ENCODE measurements at regions not wholly inside any gene's neighbourhood (a gene's known extent, or its start where the extent isn't known, plus 50 kb on each side); places are given as distances from the start of the nearest gene placed in this dataset.

DNA sequence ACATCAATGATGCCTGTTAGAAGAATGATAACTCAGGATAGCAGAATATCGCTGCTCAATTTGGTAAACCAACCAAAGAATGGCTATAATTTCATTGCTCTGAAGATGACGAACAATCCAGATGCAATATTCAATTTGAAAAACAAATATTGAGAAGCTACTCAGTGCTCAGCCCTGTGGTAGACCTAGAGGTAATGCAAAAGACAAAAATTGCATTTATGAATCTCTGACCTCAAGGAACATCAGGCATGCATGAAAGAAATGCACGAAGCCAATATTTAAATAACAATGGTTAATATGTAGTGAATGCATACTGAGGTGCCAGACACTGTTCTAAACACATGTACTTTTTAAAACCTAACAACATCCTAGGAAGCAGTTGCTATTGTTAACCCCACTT, 298.6 kb upstream of the TMTC1 start:
- no peak for ATAC-seq

DNA sequence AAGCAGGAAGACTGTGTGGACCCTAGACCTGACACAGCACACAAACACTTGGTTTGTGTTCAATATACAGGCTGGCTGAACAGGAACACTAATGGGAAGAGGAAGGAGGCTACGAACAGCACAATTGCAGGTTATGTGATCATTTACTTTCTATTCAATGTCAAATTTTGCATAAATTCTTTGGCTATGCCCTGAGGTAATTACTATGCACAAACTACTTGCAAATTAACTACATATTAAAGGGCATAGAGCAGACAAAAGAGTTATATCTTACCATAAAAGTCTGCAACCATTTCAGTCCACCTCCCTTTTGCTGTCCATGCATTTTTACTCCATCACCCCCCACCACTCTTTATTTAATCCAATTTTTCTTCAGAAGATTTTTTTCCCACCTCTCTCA, 291.2 kb upstream of the TMTC1 start:
- ATAC-seq = no peak

DNA sequence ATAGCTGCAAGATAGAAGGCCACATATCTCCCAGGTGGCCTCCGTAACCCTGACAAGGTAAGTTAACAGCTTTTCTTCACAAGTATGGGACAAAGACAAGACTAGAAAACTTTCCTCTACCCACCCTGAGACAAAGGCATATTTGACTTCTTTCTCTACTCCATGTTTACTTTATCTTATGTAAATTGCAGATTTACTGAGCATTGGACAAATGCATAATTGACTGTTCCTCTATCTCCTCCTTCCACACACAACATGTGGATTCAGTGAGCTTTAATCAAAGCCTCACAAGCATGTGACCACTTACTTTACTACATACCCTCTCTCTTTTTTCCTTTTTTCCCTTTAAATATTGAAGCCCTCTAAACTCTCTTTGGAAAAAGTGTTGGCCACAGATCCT, 289.1 kb upstream of the TMTC1 start:
- ATAC-seq = no peak

DNA sequence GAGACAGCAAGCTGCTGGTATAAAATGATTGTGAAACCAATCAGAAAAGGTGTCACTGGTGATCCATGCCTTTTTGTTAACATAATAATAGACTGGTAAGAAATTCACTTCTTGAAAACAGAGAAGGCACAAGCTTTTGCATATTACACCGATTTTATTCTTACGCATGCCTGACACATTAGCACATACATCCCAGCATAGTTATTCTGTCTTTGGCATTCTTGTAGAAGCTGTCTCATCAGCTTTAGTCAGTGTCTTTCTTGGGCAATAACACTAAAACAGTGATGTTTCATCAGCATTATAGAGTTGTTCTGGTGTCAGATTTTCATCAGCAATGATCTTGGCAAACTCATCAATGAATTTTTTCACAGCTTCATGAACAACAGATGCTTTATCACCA, 283.4 kb upstream of the TMTC1 start:
- no peak for ATAC-seq

DNA sequence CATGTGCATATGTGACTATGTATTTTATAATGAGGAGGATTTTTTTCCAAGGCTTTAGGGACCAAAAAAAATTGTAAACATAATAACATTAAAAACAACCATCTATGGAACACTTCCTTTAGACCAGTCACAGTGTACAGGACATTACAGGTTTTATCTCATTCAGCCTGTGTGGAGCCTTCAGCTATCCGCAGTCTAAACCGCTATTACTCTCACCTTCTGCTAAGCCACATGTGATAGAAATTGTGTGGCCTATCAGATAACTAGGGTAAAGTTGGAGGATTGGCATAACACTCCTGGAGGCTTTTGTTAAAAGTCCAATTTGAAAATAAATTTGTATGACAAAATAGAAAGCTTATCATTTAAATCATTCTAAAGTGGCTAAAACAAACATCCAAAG, 281.2 kb upstream of the TMTC1 start:
- no peak for ATAC-seq

DNA sequence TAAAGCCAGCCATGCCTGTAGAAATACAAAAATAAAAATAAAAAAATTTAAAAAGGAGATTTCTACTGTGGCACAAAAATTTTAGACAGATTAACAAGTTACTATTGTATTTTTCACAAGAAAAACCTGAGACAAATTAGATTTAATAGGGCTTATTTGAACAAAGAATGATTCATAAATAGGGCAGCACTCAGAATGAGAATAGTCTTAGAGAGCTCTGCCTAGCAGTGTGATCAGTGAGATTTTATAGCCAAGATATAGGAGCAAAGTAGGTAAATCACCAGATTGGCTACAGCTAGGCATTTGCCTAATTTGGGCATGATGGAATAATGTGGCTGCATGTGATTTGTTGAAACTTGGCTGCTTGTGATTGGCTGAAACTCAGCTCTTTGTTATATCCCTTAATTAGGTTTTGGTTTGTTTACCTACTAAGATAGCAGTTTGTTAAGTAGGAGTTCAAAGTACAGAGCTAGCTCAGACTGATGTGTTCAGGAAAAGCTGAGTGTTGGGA, 279.7 kb upstream of the TMTC1 start:
- ATAC-seq = no peak

DNA sequence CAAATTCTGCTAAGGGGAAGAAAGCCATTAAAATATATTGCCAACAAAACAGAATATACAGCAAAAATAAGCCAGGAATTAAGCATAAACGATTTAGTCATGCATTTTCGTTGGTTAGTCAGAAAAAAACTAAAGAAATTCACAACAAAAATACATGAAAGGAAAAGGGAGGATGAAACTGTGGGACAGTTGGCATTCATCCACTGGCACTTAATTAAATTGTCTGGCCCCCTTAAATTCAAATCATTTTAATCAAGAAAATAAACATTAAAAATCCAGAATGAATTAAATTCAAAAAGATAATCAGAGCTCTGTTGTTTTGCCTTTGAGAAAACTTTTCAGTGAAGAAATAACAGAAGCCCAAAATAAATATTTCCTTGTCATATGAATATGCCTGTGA, 264.6 kb upstream of the TMTC1 start:
- ATAC-seq = no peak

DNA sequence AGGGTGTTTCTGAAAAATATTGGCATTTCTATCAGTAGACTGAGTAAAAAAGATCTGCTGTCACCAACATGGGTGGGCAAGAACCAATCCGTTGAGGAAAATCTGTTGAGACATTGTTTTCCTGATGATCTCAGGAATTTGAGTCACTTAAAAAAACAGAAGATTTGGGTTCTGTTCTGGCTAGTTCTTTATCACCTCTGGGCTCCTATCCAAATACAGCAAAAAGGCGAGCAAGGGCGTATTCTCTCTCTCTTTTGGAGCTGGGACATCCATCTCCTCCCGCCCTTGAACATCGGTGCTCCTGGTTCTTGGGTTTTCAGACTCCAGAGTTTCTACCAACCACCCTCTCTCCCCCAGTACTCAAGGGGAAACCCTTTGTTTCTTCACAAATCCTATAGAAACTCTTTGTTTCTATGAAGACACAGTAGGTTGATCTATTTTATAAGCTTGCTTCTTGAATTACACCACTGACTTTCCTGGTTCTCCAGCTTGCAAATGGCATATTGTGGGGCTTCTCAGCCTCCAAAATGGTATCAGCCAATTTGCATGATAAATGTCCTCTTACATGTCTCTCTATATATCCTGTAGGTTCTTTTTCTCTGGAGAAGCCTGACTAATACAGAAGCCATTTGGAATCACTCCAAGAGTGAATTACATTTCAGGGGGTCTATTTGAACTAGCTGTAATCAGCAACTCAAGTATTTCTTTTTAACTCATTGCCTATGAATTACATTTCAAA, 263.9 kb upstream of the TMTC1 start:
- ATAC-seq = no peak

DNA sequence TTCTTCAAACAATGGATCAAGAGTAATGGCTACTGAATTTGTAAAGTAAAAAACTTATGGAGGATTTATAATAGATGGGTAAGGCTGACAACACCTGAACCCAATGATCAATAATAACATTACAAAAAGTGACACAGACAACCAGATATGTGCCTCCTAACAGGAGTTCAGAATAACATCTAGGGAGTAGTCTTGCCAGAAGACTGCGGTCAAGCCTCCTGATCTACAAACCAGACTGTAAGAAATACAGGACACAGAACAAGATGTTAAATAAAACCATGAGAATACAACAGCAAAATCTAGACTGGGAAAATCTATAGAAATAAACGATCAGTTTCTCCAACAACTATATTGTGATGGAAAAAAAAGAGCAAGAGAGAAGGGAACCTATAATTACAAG, 262.6 kb upstream of the TMTC1 start:
- no peak for ATAC-seq

DNA sequence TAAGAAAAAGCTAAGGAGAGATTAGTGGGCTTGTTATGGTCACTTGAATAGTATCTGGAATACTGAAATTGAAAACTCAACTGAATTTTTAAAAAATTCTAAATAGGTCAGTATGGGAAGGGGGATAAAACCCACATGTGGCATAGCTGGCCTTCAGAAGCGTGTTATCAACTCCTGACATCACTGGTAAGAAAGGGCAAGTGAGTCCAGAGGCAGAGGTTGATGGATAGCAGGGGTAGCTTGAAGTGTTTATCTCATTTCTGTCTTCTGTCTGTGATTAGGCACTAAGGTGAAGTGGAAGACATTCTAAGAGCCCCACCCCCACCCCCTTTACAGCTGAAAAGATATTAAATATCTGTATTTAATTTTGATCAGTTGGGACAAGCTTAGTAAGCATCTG, 261.4 kb upstream of the TMTC1 start:
- ATAC-seq = no peak

DNA sequence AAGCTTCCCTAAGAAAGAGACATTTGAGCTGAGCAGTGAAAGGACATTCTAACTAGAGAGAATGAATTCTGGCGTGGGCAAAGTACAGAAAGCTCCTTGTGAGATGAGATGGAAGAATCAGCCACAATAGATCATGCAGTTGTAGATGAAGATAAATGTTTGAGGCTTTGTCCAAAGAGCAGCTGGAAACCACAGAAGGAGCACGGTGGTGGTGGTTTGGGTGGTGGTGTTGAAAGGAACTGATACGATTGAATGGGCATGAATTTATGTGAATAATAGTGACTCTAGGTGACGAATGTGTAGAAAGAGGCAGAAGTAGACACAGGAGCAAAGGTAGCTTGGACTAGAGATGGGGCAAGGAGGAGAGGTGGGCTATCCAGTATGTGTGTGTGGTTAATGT, 260.5 kb upstream of the TMTC1 start:
- no peak for ATAC-seq

DNA sequence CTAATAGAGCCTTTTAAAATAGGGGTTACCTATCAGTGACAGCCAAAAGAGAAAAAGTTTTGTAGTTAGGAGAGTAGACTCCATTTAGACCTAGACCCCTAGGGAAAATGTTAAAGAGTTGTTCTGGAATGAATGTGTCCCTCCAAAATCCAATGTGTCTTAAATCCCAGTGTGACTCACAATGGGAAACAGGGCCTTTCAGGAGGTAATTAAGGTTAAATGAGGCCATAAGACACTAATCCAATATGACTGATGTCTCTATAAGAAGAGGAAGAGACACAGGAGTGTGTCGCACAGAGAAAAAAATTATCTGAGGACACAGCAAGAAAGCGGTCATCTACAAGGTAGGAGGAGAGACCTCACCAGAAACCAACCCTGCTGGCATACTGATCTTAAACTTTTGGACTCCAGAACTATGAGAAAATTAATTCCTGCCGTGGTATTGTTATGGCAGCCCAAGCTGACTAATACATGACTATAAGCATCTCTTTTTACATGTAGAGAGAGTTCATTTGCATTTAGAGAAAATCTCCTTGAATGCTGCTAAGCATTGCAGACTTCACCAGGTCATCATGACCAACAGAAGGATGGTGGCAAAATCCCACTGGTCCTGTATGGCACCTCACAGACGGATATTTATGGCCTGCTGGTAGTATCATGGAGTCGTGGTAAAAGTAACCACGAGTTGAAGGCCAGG, 259.6 kb upstream of the TMTC1 start:
- no peak for ATAC-seq

DNA sequence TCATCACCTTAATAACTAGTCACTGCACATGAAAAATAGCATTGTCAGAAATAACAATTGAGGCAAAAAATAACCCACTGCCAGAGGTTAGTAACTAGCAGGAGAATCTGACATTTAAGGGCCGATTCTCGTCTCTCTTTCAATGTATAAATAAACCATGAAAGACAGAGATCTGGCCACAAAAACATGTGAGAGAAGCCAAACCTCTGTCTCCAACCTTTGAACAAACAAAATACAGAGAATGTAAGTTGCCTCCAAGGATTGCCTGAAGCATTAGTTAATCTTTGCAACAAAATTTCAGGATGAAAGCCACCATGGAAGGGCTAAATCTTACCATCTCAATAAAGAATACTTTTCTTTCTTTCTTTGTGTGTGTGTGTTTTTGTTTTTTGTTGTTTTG, 257.4 kb upstream of the TMTC1 start:
- no peak for ATAC-seq

DNA sequence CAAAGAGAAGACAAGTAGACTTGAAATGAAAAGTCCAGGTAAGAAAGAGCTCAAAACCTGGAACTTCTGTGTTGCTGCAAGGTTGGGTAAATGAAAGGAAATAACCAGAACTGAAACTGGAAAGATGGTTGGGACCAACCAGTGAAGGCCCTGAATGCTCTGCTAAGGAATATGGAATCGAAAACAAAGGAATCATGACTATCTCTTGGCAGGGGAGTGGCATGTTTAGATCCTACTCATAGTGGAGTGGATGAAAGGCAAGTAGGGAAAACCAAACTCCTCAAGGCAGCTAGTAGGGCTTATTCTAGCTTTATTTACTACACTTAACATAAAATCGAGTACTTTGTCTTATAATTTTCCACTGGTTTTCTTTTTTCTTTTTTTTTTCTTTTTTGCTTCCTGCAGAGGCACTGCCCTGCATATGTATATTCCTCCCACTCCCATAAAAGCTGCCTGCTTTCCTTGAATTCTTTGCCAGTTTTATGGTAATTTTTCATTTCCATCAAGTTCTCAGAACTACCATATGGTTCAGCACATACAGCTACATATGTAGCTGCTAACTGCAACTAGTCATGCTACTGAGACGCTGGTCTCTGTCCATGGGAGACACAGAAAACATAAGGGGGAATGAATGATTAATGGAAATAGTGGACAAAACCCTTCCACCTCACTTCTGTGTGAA, 247.1 kb upstream of the TMTC1 start:
- no peak for ATAC-seq

DNA sequence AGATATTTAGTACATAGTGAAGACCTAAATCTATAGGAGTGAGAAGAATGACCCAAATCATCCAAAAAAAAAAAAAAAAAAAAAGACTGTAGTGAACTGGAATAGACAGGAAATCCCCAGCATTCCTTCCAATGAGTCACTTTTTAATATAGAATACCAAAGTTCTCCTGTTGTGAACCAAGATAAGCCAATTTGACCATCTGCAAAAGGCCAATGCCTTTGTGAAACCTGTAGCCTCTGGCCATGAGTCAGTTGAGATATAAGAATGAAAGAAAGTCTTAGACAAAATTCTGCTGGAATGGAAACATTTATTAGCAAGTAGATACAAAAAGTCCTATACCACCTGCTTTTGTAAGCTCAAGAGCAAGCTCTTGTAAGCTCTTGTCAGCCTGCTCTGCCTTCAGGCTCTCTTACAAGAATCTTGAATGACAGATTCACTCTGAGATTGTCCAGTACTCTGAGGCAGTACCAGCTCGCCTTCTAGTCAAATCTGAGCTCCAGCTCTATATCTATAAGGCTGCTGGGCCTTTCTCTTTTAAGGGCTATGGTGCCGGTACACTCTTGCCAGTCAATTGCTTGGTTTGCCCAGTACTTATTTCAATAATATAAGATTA, 243.0 kb upstream of the TMTC1 start:
- ATAC-seq = no peak

DNA sequence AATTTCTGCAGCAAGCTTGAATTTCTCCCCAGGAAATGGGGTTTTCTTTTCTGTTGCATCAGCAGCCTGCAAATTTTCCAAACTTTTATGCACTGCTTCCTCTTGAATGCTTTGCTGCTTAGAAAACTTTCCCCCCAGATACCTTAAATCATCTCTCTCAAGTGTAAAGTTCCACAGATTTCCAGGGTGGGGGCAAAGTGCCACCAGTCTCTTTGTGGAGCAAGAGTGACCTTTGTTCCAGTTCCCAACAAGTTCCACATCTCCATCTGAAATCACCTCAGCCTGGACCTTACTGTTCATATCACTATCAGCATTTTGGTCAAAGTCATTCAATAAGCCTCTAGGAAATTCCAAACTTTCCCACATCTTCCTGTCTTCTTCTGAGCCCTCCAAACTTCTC, 241.6 kb upstream of the TMTC1 start:
- no peak for ATAC-seq

DNA sequence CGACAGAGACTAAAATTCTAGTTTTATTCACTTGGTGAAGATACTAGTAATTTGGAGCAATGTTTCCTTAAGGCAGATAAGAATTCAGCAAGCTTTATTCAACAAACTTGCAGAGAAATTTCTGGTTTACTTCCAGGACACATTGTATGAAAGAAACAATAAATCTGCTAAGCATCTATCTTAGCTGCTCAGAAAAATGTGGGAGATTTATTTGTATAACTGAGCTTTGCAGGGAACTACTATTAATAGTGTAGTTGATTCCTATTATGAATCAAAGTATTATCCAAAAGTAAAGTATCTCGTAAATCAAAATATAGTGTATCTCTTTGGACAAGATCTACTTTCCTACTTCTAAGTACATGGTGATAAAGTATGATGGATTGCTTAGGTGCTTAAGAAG, 239.4 kb upstream of the TMTC1 start:
- ATAC-seq = no peak

DNA sequence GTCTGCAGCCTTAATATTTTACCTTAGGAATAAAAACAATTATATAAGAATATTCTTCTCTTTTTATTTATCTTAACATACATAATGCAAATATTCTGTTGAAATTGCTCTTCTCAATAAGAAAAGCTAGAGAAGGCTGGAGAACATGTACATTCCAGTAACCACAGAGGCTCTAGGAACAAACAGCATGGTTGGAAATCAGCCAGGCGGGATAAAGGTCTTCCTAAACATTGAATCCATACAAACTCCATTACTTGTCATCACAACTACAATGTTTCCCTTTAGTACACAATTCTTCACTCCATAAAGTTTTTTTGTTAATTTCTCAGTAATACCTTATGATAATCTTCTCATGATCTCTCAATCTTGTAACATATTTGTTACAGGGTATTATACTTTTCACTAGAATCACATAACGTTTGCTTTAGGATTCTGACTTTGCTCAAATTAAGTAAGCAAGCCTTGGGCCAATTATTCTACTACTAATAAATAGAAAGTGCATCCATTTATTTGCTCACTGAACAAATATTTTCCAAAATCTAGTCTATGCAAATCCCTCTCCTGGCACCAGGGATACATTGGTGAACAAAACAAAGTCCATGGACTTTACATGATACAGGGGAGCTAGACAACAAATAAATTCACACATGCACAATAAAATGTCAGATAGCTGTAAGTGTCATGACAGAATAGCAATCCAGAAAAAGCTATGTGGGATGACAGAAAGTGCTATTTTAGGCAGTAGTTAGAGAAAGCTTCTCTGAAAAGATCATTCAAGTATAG, 237.5 kb upstream of the TMTC1 start:
- ATAC-seq = no peak

DNA sequence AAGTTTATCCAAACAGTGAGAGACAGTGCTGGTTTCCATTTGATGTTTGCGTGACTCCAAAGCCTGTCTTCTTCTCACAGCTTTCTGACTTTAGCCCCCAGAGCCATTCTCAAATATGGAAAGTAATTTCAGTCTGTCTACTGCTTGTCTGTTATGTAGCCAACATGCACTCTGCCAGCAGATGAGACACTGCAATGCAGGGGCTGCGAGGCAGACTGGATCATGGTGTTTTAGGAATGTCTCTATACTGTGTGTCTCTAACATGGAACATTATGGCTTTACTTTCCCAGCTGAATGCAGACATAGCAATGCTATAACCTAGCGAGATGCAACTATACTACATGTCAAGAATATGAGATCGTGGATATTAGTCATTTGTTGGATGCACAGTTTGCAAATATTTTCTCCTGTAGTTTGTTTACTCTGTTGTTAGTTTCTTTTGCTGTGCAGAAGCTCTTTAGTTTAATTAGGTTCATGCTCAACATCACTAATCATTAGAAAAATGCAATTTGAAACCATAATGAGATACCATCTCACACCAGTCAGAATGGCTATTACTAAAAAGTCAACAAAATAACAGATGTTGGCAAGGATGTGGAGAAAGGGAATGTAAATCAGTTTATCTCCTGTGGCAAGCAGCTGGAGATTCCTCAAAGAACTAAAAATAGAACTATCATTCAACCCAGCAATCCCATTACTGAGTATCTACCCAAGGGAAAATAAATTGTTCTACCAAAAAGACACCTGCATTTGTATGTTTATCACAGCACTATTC, 235.8 kb upstream of the TMTC1 start:
- ATAC-seq = no peak

DNA sequence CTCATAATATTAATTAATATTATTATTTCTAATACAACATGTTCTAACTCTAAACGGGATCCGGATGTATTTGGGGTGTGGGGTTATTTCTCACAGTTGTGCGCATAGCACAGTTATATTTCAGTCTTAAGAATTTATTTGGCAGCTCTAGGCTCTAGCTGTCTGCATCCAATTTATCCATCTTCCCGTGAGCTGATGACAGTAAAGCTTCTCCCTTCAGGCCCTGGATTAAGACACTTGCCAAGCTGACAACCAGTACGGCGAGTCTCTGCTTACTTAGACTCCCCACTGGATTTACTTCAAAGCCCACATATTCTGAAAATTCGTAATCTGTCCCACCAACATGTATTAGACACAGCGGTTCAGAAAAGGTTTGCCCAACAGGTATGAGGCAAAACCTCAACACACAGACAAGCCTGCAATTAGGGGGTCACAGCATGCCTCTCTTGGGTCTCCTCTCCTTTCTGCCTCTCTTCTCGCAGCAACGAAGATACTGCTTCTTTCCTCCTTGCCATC, 232.9 kb upstream of the TMTC1 start:
- no peak for ATAC-seq

DNA sequence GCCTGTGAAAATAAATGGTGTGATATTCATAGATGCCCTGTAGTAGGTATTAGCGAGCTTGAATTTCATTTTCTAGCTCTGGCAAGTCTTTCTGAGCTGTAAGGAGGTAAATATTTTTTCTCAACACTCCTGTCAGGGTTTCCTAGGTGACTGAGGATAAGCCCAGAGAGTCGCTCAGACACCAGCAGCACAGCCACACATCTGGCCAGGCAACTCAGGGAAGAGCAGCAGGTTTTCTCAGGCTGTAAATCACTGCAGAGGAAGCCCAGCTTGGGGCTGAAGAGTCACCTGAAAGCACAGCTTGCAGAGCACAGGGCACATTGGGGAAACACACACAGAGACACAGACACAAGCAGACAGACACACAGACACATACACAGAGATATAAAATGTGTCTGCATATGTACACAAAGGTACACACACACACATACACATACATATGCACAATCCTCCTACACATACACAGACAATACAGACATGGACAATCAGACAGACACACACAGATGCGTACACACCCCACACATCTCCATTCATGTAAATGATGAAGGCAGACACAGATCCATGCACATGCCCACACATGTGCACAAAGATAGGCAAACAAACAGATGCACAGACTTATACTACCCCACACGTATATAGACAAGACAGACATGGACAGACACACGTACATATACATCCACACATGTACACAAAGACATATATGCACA, 232.0 kb upstream of the TMTC1 start:
- ATAC-seq = no peak
